ENCODE measurements at regions not wholly inside any gene's neighbourhood (a gene's known extent, or its start where the extent isn't known, plus 50 kb on each side); places are given as distances from the start of the nearest gene placed in this dataset.
A peak's percentile ranks its signal among the peaks of the same experiment; 100 is the strongest.

DNA sequence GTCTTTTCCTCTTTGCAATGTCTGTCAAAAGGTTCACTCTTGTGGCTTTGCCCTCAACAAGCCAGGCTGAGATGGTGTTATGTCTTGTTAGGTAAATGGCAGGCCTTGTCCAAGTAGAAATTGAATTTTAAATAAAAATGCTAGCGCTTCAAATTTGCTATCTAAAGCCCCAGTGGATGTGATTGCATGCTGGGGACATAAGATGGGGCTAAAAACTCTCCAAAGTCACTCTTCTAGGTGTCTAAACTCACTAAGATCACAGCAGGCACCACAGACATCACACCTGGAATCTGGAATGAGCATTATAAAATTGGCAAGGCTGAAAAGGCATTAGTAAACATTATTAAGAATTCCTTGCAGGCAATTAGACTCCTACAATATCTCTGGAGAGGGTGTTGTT is 262.7 kb upstream of the CLINT1 start:
- no peaks in the 10 kb centered on the region for H4K20me1 ChIP-seq (ENCODE audit: insufficient read depth, low read length)
- no peak for DNase-seq
- no peaks in the 10 kb centered on the region for H3K36me3 ChIP-seq (ENCODE audit: insufficient read depth, low read length)
- H3K9me3 ChIP-seq (ENCODE audit: insufficient read depth, low read length, severe bottlenecking): no peaks in the 10 kb centered on the region
- no peak overlapping the region for H2AFZ ChIP-seq (ENCODE audit: low read depth, low read length)
- ATAC-seq (ENCODE audit: insufficient read depth, low read depth): no peak
- H3K4me1 ChIP-seq (ENCODE audit: insufficient read depth, low read length): peaks cover 17% of the 10 kb centered on the region
- H3K27me3 ChIP-seq (ENCODE audit: insufficient read depth, low read length, poor library complexity): no peaks in the 10 kb centered on the region
- H3K9ac ChIP-seq (ENCODE audit: low read depth, low read length): no peak overlapping the region
- no peak overlapping the region for H3K27ac ChIP-seq (ENCODE audit: low read length)
- no peak overlapping the region for H3K4me2 ChIP-seq (ENCODE audit: insufficient read depth, low read length)
- H3K79me2 ChIP-seq (ENCODE audit: insufficient read depth, low read length): no peaks in the 10 kb centered on the region
- TF ChIP-seq EZH2 (IDR thresholded peaks at IDR 0.05; ENCODE audit: borderline replicate concordance, low read depth, low read length, severe bottlenecking): no peak
- peak; percentile 41 for TF ChIP-seq CTCF (IDR thresholded peaks at IDR 0.05; ENCODE audit: borderline replicate concordance, extremely low read depth, low read length, poor library complexity, severe bottlenecking)
- no peak overlapping the region for H3K4me3 ChIP-seq (ENCODE audit: low read depth in 1 of 2, low read length in 2 of 2)

DNA sequence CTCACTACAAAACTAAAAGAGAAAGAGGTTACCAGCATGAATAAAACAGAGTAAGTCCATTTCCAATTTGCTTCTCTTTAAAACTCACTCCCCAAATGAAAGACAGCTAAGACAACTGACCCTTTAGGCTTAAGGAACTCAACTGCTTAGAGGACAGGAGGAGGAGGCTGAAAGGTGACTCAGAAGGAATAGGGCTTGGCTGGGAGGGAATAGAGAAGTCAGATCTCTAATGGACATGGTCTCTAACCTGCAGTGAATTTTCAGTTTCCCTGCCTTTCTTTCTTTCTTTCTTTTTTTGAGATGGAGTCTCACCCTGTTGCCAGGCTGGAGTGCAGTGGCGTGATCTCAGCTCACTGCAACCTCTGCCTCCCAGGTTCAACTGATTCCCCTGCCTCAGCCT is 261.8 kb upstream of the CLINT1 start:
- TF ChIP-seq EZH2 (IDR thresholded peaks at IDR 0.05; ENCODE audit: borderline replicate concordance, low read depth, low read length, severe bottlenecking) (no peak), CTCF (IDR thresholded peaks at IDR 0.05; ENCODE audit: borderline replicate concordance, extremely low read depth, low read length, poor library complexity, severe bottlenecking) (no peak)
- Histone ChIP-seq H3K9me3 (ENCODE audit: insufficient read depth, low read length, severe bottlenecking) (no peaks in the 10 kb centered on the region), H3K4me3 (ENCODE audit: low read depth in 1 of 2, low read length in 2 of 2) (no peak overlapping the region), H2AFZ (ENCODE audit: low read depth, low read length) (no peak overlapping the region), H4K20me1 (ENCODE audit: insufficient read depth, low read length) (no peaks in the 10 kb centered on the region), H3K4me2 (ENCODE audit: insufficient read depth, low read length) (no peak overlapping the region), H3K79me2 (ENCODE audit: insufficient read depth, low read length) (no peaks in the 10 kb centered on the region), H3K27ac (ENCODE audit: low read length) (no peak overlapping the region), H3K4me1 (ENCODE audit: insufficient read depth, low read length) (peaks cover 14% of the 10 kb centered on the region), H3K27me3 (ENCODE audit: insufficient read depth, low read length, poor library complexity) (no peaks in the 10 kb centered on the region), H3K36me3 (ENCODE audit: insufficient read depth, low read length) (no peaks in the 10 kb centered on the region), H3K9ac (ENCODE audit: low read depth, low read length) (no peak overlapping the region)
- ATAC-seq (ENCODE audit: insufficient read depth, low read depth) (no peak), DNase-seq (no peak)

DNA sequence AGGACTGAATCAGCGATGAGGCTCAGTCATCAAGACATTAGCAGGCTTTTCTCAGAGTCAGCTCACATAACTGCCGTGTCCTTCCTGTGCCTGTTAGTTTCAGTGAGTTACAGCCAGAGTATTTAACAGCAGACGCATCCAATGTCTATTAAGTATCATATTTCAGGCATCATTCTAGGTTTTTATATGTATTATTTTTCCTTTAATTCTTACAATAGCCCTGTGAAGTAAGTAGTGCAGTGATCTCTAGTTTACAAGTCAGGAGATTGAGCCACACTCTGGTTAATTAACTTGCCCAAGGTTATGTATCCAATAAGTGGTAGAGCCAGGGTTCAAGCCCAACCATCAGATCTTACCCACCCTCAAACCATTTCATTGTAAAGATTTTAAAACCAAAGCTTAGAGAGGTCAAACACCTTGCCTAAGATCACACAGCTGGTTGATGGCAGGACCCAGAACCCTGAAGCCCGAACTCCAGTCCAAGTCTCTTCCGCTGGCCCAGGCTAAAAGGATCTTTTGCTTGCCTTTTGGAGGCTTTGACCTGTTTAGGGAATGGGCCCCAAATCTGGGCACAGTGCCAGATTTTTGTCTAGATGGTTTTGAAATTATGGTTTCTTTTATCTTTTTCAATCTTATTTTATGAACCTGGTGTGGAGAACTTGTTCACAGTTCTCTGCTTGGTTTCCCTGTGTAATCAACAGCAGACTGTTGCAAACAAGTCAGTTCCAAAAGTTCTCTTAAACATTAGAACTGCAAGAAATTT is 261.2 kb upstream of the CLINT1 start:
- DNase-seq (peak; percentile 25), ATAC-seq (ENCODE audit: insufficient read depth, low read depth) (peak; percentile 33; the same call in 1 of the 3 replicates)
- Histone ChIP-seq H3K79me2 (ENCODE audit: insufficient read depth, low read length) (no peaks in the 10 kb centered on the region), H2AFZ (ENCODE audit: low read depth, low read length) (no peak overlapping the region), H3K27ac (ENCODE audit: low read length) (no peak overlapping the region), H4K20me1 (ENCODE audit: insufficient read depth, low read length) (no peaks in the 10 kb centered on the region), H3K27me3 (ENCODE audit: insufficient read depth, low read length, poor library complexity) (no peaks in the 10 kb centered on the region), H3K9ac (ENCODE audit: low read depth, low read length) (no peak overlapping the region), H3K4me3 (ENCODE audit: low read depth in 1 of 2, low read length in 2 of 2) (no peak overlapping the region), H3K36me3 (ENCODE audit: insufficient read depth, low read length) (no peaks in the 10 kb centered on the region), H3K9me3 (ENCODE audit: insufficient read depth, low read length, severe bottlenecking) (no peaks in the 10 kb centered on the region), H3K4me1 (ENCODE audit: insufficient read depth, low read length) (peaks cover 14% of the 10 kb centered on the region), H3K4me2 (ENCODE audit: insufficient read depth, low read length) (no peak overlapping the region)
- no peak for TF ChIP-seq CTCF (IDR thresholded peaks at IDR 0.05; ENCODE audit: borderline replicate concordance, extremely low read depth, low read length, poor library complexity, severe bottlenecking)
- no peak for TF ChIP-seq EZH2 (IDR thresholded peaks at IDR 0.05; ENCODE audit: borderline replicate concordance, low read depth, low read length, severe bottlenecking)
